Right cardiac atrium (tissue), 5 donors: ENCODE measurements at regions not wholly inside any gene's neighbourhood (a gene's known extent, or its start where the extent isn't known, plus 50 kb on each side); places are given as distances from the start of the nearest gene placed in this dataset.

Experiments used
- ATAC-seq, 2 donors: fragments of 200-7000 bp; cut with Tn5 transposase; one replicate each; pipeline versions ENCODE4 v1.8.0 to v1.9.1; 2020; ENCODE audit warnings: moderate library complexity in 2 of 2, mild to moderate bottlenecking in 1 of 2
- DNase-seq, 3 donors: peaks; one replicate each; pipeline ENCODE4 v3.0.0-alpha.2; 2020
- H3K27ac ChIP-seq: one replicate; pipeline ENCODE4 v1.5.1; 2013; ENCODE audit warnings: mild to moderate bottlenecking, low read length, control low read depth, moderate library complexity
- H3K27me3 ChIP-seq: one replicate; pipeline ENCODE4 v1.6.1; 2013; ENCODE audit not compliant: control insufficient read depth, insufficient read depth
- H3K4me1 ChIP-seq: one replicate; pipeline ENCODE4 v1.6.1; 2013; ENCODE audit warnings: low read length; ENCODE audit not compliant: control insufficient read depth, insufficient read depth
- H3K4me3 ChIP-seq: one replicate; pipeline ENCODE4 v1.5.1; 2013; ENCODE audit warnings: low read length, control low read depth
- H3K9me3 ChIP-seq: one replicate; pipeline ENCODE4 v1.6.1; 2013; ENCODE audit warnings: low read length; ENCODE audit not compliant: control insufficient read depth
- WGBS: extraction: QIAGEN DNeasy Blood & Tissue Kit; methylation state at CpG from one replicate; pipeline ENCODE4 v1.1.7; 2013; 5-methylcytosine and 5-hydroxymethylcytosine counted together
- intact Hi-C, 4 donors: fragments of 100-400 bp; cut with DNase I; formaldehyde crosslinking; loops; one replicate each; pipeline versions ENCODE4 v1.11.0 to v1.14.0; 2022 to 2023
- donor health status: healthy with polysubstance abuse.
- donor health status: DM: no; HTN: yes; CAD: no.
- donor health status: DM: no; HTN: no; CAD: no.
- donor health status: DM: no; HTN: yes; CAD: no; lungs with severe emphysema.
- donor health status: DM: yes; HTN: yes; CAD: no.

DNA sequence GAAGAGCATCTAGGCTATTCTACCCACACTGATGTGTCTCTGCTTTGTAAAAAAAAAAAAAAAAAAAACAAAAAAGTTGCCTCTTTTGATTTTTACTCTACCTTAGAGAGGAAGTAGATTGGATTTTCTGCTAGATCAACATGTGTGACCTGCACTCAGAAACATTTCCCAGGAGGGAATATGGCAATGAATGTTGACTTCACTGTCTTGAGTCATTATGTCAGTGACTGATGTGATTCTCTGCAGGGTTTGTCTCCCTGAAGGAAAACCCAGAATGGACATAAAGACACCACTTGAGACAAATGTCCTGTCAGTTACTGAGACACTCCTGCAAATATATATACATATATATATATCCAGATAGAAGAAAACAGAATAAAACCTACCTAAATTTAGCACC is 370.3 kb downstream of the BMPER start:
- Histone ChIP-seq H3K4me3 (no peak overlapping the region), H3K27me3 (no peaks in the 10 kb centered on the region), H3K27ac (no peak overlapping the region), H3K4me1 (peaks cover 1% of the 10 kb centered on the region), H3K9me3 (no peaks in the 10 kb centered on the region)
- intact Hi-C loops = no loop called here
- DNase-seq = no peak
- ATAC-seq = no peak

- H3K9me3 ChIP-seq = no peaks in the 10 kb centered on the region
- no peaks in the 10 kb centered on the region for H3K27me3 ChIP-seq
- ATAC-seq (peak in 1 of 2 donors; percentile 40), DNase-seq (no peak)
- H3K4me1 ChIP-seq = peaks cover 1% of the 10 kb centered on the region
- intact Hi-C loops = no loop called here
- no peak overlapping the region for H3K4me3 ChIP-seq
- WGBS = 63% methylated on average over 7 of the region's 7 CpGs
- H3K27ac ChIP-seq = no peak overlapping the region
Measured at GRCh38 chr7:34277016-34277802, 371.9 kb downstream of the BMPER start.

DNA sequence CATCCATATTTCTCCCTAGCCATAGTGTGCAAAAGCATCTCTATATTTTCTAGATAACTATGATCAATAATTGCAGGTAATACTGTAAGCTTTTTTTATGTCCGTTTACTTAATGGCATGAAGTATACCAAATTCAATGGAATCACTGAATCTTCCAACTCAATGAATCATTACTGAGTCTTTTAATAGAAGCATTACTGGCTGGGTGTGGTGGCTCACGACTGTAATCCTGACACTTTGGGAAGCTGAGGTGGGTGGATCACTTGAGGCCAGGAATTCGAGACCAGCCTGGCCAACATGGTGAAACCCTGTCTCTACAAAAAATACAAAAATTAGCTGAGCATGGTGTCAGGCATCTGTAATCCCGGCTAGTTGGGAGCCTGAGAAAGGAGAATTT is 372.5 kb downstream of the BMPER start:
- H3K4me3 ChIP-seq = no peak overlapping the region
- H3K27ac ChIP-seq = no peak overlapping the region
- H3K9me3 ChIP-seq = no peaks in the 10 kb centered on the region
- intact Hi-C loops = no loop called here
- DNase-seq (no peak), ATAC-seq (no peak)
- no peaks in the 10 kb centered on the region for H3K27me3 ChIP-seq
- WGBS = 72% methylated on average over 4 of the region's 4 CpGs
- peaks cover 1% of the 10 kb centered on the region for H3K4me1 ChIP-seq

DNA sequence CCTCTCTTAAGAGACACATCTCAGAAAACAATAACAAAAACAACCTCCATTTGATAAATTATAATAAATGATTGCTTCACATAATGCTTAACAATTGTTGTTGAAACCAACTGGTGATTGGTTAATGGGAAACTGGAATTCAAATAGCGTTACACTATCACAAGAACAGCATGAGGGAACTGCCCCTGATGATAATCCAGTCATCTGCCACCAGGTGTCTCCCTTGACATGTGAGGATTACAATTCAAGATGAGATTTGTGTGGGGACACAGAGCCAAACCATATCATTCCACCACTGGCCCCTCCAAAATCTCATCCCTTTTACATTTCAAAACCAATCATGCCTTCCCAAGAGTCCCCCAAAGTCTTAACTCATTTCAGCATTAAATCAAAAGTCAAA is 375.9 kb downstream of the BMPER start:
- H3K4me1 ChIP-seq = peaks cover 1% of the 10 kb centered on the region
- no peak overlapping the region for H3K4me3 ChIP-seq
- 89% methylated on average over 1 of the region's 1 CpG for WGBS
- H3K27ac ChIP-seq = no peak overlapping the region
- no peaks in the 10 kb centered on the region for H3K9me3 ChIP-seq
- intact Hi-C loops = no loop called here
- DNase-seq = no peak
- no peak for ATAC-seq
- H3K27me3 ChIP-seq = no peaks in the 10 kb centered on the region

GRCh38 chr7:34282271-34282670 is 375.7 kb upstream of the NPSR1 start:
- ATAC-seq (no peak), DNase-seq (no peak)
- Histone ChIP-seq H3K27me3 (no peaks in the 10 kb centered on the region), H3K9me3 (no peaks in the 10 kb centered on the region), H3K4me3 (no peak overlapping the region), H3K4me1 (no peaks in the 10 kb centered on the region), H3K27ac (no peak overlapping the region)
- WGBS = 21% methylated on average over 1 of the region's 1 CpG
- intact Hi-C loops = no loop called here

GRCh38 chr7:34296663-34297062 is 361.4 kb upstream of the NPSR1 start:
- 65% methylated on average over 1 of the region's 1 CpG for WGBS
- Histone ChIP-seq H3K4me1 (no peaks in the 10 kb centered on the region), H3K27ac (no peak overlapping the region), H3K9me3 (no peaks in the 10 kb centered on the region), H3K4me3 (no peak overlapping the region), H3K27me3 (no peaks in the 10 kb centered on the region)
- no peak for ATAC-seq
- intact Hi-C loops = no loop called here
- no peak for DNase-seq

GRCh38 chr7:34298492-34299013 is 359.5 kb upstream of the NPSR1 start:
- DNase-seq = no peak
- intact Hi-C loops = no loop called here
- H3K9me3 ChIP-seq = no peaks in the 10 kb centered on the region
- no peak for ATAC-seq
- WGBS = 55% methylated on average over 4 of the region's 4 CpGs
- H3K4me1 ChIP-seq = no peaks in the 10 kb centered on the region
- no peak overlapping the region for H3K27ac ChIP-seq
- H3K27me3 ChIP-seq = no peaks in the 10 kb centered on the region
- no peak overlapping the region for H3K4me3 ChIP-seq

- H3K4me1 ChIP-seq = no peaks in the 10 kb centered on the region
- H3K27ac ChIP-seq = no peak overlapping the region
- ATAC-seq (no peak), DNase-seq (no peak)
- H3K27me3 ChIP-seq = no peaks in the 10 kb centered on the region
- no peaks in the 10 kb centered on the region for H3K9me3 ChIP-seq
- intact Hi-C loops = no loop called here
- no peak overlapping the region for H3K4me3 ChIP-seq
- 86% methylated on average over 4 of the region's 4 CpGs for WGBS
Measured at GRCh38 chr7:34299066-34299465, 359.0 kb upstream of the NPSR1 start.

- Histone ChIP-seq H3K27me3 (no peaks in the 10 kb centered on the region), H3K4me1 (no peaks in the 10 kb centered on the region), H3K27ac (no peak overlapping the region), H3K4me3 (no peak overlapping the region), H3K9me3 (no peaks in the 10 kb centered on the region)
- ATAC-seq (no peak), DNase-seq (no peak)
- WGBS = 64% methylated on average over 1 of the region's 1 CpG
- intact Hi-C loops = no loop called here
Measured at GRCh38 chr7:34307540-34307939, 350.5 kb upstream of the NPSR1 start.

DNA sequence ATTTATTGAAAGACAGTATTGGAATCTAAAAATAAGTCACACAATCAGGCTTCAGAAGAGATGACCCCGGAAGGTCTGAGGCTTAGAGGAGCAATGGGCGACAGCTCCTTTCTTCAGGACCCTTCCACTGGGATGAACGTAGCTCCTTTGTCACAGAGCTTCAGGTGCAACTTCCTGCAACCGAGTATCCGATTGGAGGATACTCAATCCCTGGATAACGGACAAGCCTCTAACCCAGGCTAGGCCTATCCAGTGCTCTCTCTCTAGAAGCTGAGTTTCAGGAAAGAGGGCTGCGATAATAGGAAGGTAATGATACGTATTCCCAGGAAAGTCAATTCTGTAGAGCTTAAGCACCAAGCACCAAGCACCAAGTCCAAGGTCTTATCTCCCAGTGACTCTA is 349.4 kb upstream of the NPSR1 start:
- DNase-seq = no peak
- Histone ChIP-seq H3K4me3 (no peak overlapping the region), H3K27me3 (no peaks in the 10 kb centered on the region), H3K4me1 (no peaks in the 10 kb centered on the region), H3K27ac (no peak overlapping the region), H3K9me3 (no peaks in the 10 kb centered on the region)
- intact Hi-C loops = no loop called here
- 94% methylated on average over 8 of the region's 8 CpGs for WGBS
- no peak for ATAC-seq

DNA sequence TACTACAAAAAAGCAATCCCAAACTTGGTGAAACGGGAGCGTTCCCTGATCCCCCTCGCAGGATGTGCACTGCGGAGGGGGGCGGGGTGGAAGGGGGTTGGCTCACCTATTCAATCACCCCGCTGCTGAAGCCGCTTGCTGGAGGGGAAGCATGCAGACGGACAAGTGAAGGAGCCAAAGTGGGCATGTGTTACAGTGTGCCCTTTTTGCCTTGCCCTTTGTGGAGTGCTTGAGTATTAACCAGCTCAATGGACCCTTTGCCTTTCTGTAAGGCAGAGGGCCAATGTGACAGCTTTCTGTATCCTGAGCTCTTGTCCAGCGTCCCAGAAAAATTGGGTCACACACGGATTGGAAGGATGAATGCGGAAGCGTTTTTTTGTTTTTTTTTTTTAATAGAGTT is 348.9 kb upstream of the NPSR1 start:
- Histone ChIP-seq H3K4me1 (no peaks in the 10 kb centered on the region), H3K9me3 (no peaks in the 10 kb centered on the region), H3K4me3 (no peak overlapping the region), H3K27ac (no peak overlapping the region), H3K27me3 (no peaks in the 10 kb centered on the region)
- intact Hi-C loops = no loop called here
- WGBS = 92% methylated on average over 12 of the region's 12 CpGs
- ATAC-seq (no peak), DNase-seq (no peak)

GRCh38 chr7:34309584-34309983 is 348.4 kb upstream of the NPSR1 start:
- DNase-seq (no peak), ATAC-seq (no peak)
- no peaks in the 10 kb centered on the region for H3K4me1 ChIP-seq
- intact Hi-C loops = no loop called here
- H3K27ac ChIP-seq = no peak overlapping the region
- no peaks in the 10 kb centered on the region for H3K9me3 ChIP-seq
- 96% methylated on average over 19 of the region's 19 CpGs for WGBS
- no peaks in the 10 kb centered on the region for H3K27me3 ChIP-seq
- no peak overlapping the region for H3K4me3 ChIP-seq
